DMS114 treated with DMSO at 0.1 percent for 48 hours (cell line): ENCODE measurements at regions not wholly inside any gene's neighbourhood (a gene's known extent, or its start where the extent isn't known, plus 50 kb on each side); places are given as distances from the start of the nearest gene placed in this dataset.

Experiments used
- DNase-seq: peaks from one replicate; lab custom pipeline; 2025; ENCODE audit not compliant: unreplicated experiment; lab: John Stamatoyannopoulos, UW

- peak; percentile 75 for DNase-seq
Measured at GRCh38 chr12:84605983-84606382, 306.6 kb downstream of the SLC6A15 start.

GRCh38 chr12:84604551-84604950 is 308.0 kb downstream of the SLC6A15 start:
- DNase-seq, result no peak

- no peak for DNase-seq
Measured at GRCh38 chr12:84603484-84604248, 308.9 kb downstream of the SLC6A15 start.

- DNase-seq, result peak; percentile 65
Measured at GRCh38 chr12:84601483-84601882, 311.1 kb downstream of the SLC6A15 start.

GRCh38 chr12:84599539-84599938 is 313.1 kb downstream of the SLC6A15 start:
- DNase-seq, result peak; percentile 84

- no peak for DNase-seq
Measured at GRCh38 chr12:84596266-84596665, 316.3 kb downstream of the SLC6A15 start.

- no peak for DNase-seq
Measured at GRCh38 chr12:84594157-84594556, 318.4 kb downstream of the SLC6A15 start.

- no peak for DNase-seq
Measured at GRCh38 chr12:84585776-84586395, 326.7 kb downstream of the SLC6A15 start.

- no peak for DNase-seq
Measured at GRCh38 chr12:84572196-84572595, 340.4 kb downstream of the SLC6A15 start.

- no peak for DNase-seq
Measured at GRCh38 chr12:84562331-84562730, 350.3 kb downstream of the SLC6A15 start.

GRCh38 chr12:84561351-84561750 is 351.2 kb downstream of the SLC6A15 start:
- DNase-seq, result no peak

- no peak for DNase-seq
Measured at GRCh38 chr12:84554199-84554723, 358.3 kb downstream of the SLC6A15 start.

- no peak for DNase-seq
Measured at GRCh38 chr12:84553331-84554117, 359.1 kb downstream of the SLC6A15 start.

- no peak for DNase-seq
Measured at GRCh38 chr12:84551373-84551772, 361.2 kb downstream of the SLC6A15 start.

- no peak for DNase-seq
Measured at GRCh38 chr12:84550518-84550917, 362.1 kb downstream of the SLC6A15 start.

- DNase-seq, result no peak
Measured at GRCh38 chr12:84542289-84542688, 370.3 kb downstream of the SLC6A15 start.

- DNase-seq, result no peak
Measured at GRCh38 chr12:84537666-84538065, 374.9 kb downstream of the SLC6A15 start.

- DNase-seq, result no peak
Measured at GRCh38 chr12:84512751-84513150, 399.8 kb downstream of the SLC6A15 start.

GRCh38 chr12:84508851-84509260 is 403.7 kb downstream of the SLC6A15 start:
- DNase-seq, result no peak

GRCh38 chr12:84507956-84508850 is 404.4 kb downstream of the SLC6A15 start:
- peak; percentile 22 for DNase-seq

- DNase-seq, result no peak
Measured at GRCh38 chr12:84506282-84506681, 406.3 kb downstream of the SLC6A15 start.
